HG02840 (cell line): ENCODE measurements at regions not wholly inside any gene's neighbourhood (a gene's known extent, or its start where the extent isn't known, plus 50 kb on each side); places are given as distances from the start of the nearest gene placed in this dataset.

Experiments
- ATAC-seq: cut with Tn5 transposase; IDR thresholded peaks from one replicate; pipeline ENCODE4 v1.9.1; 2021; ENCODE audit warnings: mild to moderate bottlenecking, moderate library complexity, moderate number of reproducible peaks; ENCODE audit not compliant: unreplicated experiment, low FRiP score

GRCh38 chr6:101202867-101203374, 190.6 kb upstream of the GRIK2 start:
- ATAC-seq, result no peak

- no peak for ATAC-seq
These were observed 189.8 kb upstream of the GRIK2 start for GRCh38 chr6:101203664-101204063.

GRCh38 chr6:101208152-101208551, 185.4 kb upstream of the GRIK2 start:
- no peak for ATAC-seq

- no peak for ATAC-seq
These were observed 180.9 kb upstream of the GRIK2 start for GRCh38 chr6:101212640-101213039.

- ATAC-seq, result no peak
These were observed 171.5 kb upstream of the GRIK2 start for GRCh38 chr6:101222007-101222406.

GRCh38 chr6:101224751-101225150, 168.8 kb upstream of the GRIK2 start:
- ATAC-seq, result no peak

GRCh38 chr6:101226677-101227135, 166.8 kb upstream of the GRIK2 start:
- no peak for ATAC-seq

GRCh38 chr6:101230866-101231265, 162.6 kb upstream of the GRIK2 start:
- no peak for ATAC-seq

- no peak for ATAC-seq
These were observed 161.8 kb upstream of the GRIK2 start for GRCh38 chr6:101231606-101232235.

- ATAC-seq, result no peak
These were observed 160.5 kb upstream of the GRIK2 start for GRCh38 chr6:101232961-101233360.

GRCh38 chr6:101236709-101237108, 156.8 kb upstream of the GRIK2 start:
- no peak for ATAC-seq

GRCh38 chr6:101241442-101241841, 152.1 kb upstream of the GRIK2 start:
- no peak for ATAC-seq

GRCh38 chr6:101249470-101249869, 144.0 kb upstream of the GRIK2 start:
- no peak for ATAC-seq

GRCh38 chr6:101257163-101257562, 136.3 kb upstream of the GRIK2 start:
- no peak for ATAC-seq

GRCh38 chr6:101259505-101259904, 134.0 kb upstream of the GRIK2 start:
- no peak for ATAC-seq

- ATAC-seq, result no peak
These were observed 129.9 kb upstream of the GRIK2 start for GRCh38 chr6:101263596-101263995.

- no peak for ATAC-seq
These were observed 127.4 kb upstream of the GRIK2 start for GRCh38 chr6:101266063-101266462.

GRCh38 chr6:101268541-101268940, 125.0 kb upstream of the GRIK2 start:
- ATAC-seq, result no peak

- no peak for ATAC-seq
These were observed 118.3 kb upstream of the GRIK2 start for GRCh38 chr6:101275251-101275650.

- ATAC-seq, result no peak
These were observed 117.4 kb upstream of the GRIK2 start for GRCh38 chr6:101276066-101276465.

- no peak for ATAC-seq
These were observed 114.1 kb upstream of the GRIK2 start for GRCh38 chr6:101279410-101279809.

- ATAC-seq, result no peak
These were observed 112.2 kb upstream of the GRIK2 start for GRCh38 chr6:101281266-101281665.

GRCh38 chr6:101284131-101284530, 109.4 kb upstream of the GRIK2 start:
- ATAC-seq, result no peak
